IPS-18a (cell line): ENCODE measurements at regions not wholly inside any gene's neighbourhood (a gene's known extent, or its start where the extent isn't known, plus 50 kb on each side); places are given as distances from the start of the nearest gene placed in this dataset.
"Not testable (repeated sequence)": the region's sequence is repeated elsewhere in the genome, so short reads cannot be mapped to it uniquely, and the experiment has no call there.

ENCODE experiments used
- H3K27ac ChIP-seq: one replicate; pipeline ENCODE4 v1.5.1; 2013; ENCODE audit warnings: low read length
- H3K27me3 ChIP-seq: one replicate; pipeline ENCODE4 v1.6.1; 2013; ENCODE audit warnings: mild to moderate bottlenecking, low read length; ENCODE audit not compliant: control insufficient read depth, insufficient read depth
- H3K36me3 ChIP-seq: one replicate; pipeline ENCODE4 v1.6.1; 2013; ENCODE audit warnings: low read depth, low read length; ENCODE audit not compliant: control insufficient read depth
- H3K4me1 ChIP-seq: one replicate; pipeline ENCODE4 v1.6.1; 2013; ENCODE audit warnings: low read depth, low read length; ENCODE audit not compliant: control insufficient read depth
- H3K4me3 ChIP-seq: one replicate; pipeline ENCODE4 v1.5.1; 2013; ENCODE audit warnings: low read length
- H3K9ac ChIP-seq: one replicate; pipeline ENCODE4 v1.6.1; 2013; ENCODE audit warnings: mild to moderate bottlenecking, low read length, moderate library complexity
- H3K9me3 ChIP-seq: one replicate; pipeline ENCODE4 v1.6.1; 2013; ENCODE audit warnings: low read depth, low read length; ENCODE audit not compliant: control insufficient read depth

GRCh38 chr3:151593928-151594327, 133.1 kb upstream of the IGSF10 start:
- Histone ChIP-seq H3K4me3 (no peak overlapping the region), H3K9me3 (no peaks in the 10 kb centered on the region), H3K27me3 (no peaks in the 10 kb centered on the region), H3K27ac (no peak overlapping the region), H3K9ac (no peak overlapping the region), H3K4me1 (peaks cover 22% of the 10 kb centered on the region), H3K36me3 (no peaks in the 10 kb centered on the region)

GRCh38 chr3:151592287-151592686, 131.4 kb upstream of the IGSF10 start:
- H3K9ac ChIP-seq = no peak overlapping the region
- peaks cover 17% of the 10 kb centered on the region for H3K4me1 ChIP-seq
- peaks cover 3% of the 10 kb centered on the region for H3K9me3 ChIP-seq
- H3K36me3 ChIP-seq = no peaks in the 10 kb centered on the region
- H3K27ac ChIP-seq = no peak overlapping the region
- H3K27me3 ChIP-seq = no peaks in the 10 kb centered on the region
- H3K4me3 ChIP-seq = no peak overlapping the region

GRCh38 chr3:151591441-151591840, 130.6 kb upstream of the IGSF10 start:
- Histone ChIP-seq H3K36me3 (no peaks in the 10 kb centered on the region), H3K4me3 (no peak overlapping the region), H3K27me3 (no peaks in the 10 kb centered on the region), H3K27ac (no peak overlapping the region), H3K9ac (no peak overlapping the region), H3K9me3 (peaks cover 6% of the 10 kb centered on the region), H3K4me1 (peaks cover 17% of the 10 kb centered on the region)

- H3K9ac ChIP-seq = no peak overlapping the region
- no peak overlapping the region for H3K27ac ChIP-seq
- H3K27me3 ChIP-seq = no peaks in the 10 kb centered on the region
- H3K4me1 ChIP-seq = peaks cover 22% of the 10 kb centered on the region
- no peaks in the 10 kb centered on the region for H3K36me3 ChIP-seq
- peaks cover 6% of the 10 kb centered on the region for H3K9me3 ChIP-seq
- H3K4me3 ChIP-seq = no peak overlapping the region
Observed at GRCh38 chr3:151589311-151589710, 128.4 kb upstream of the IGSF10 start.

- H3K9me3 ChIP-seq, H3K4me3 ChIP-seq, H3K9ac ChIP-seq, H3K27me3 ChIP-seq, H3K27ac ChIP-seq, H3K36me3 ChIP-seq: not testable (repeated sequence)
- peaks cover 25% of the 10 kb centered on the region for H3K4me1 ChIP-seq
Observed at GRCh38 chr3:151587659-151588058, 126.8 kb upstream of the IGSF10 start.

- H3K9me3 ChIP-seq = peaks cover 6% of the 10 kb centered on the region
- no peak overlapping the region for H3K9ac ChIP-seq
- no peak overlapping the region for H3K4me3 ChIP-seq
- H3K27ac ChIP-seq = no peak overlapping the region
- no peaks in the 10 kb centered on the region for H3K36me3 ChIP-seq
- H3K4me1 ChIP-seq = peaks cover 14% of the 10 kb centered on the region
- no peaks in the 10 kb centered on the region for H3K27me3 ChIP-seq
Observed at GRCh38 chr3:151584566-151584965, 123.7 kb upstream of the IGSF10 start.

GRCh38 chr3:151581035-151581434, 120.2 kb upstream of the IGSF10 start:
- H3K4me3 ChIP-seq = no peak overlapping the region
- H3K9ac ChIP-seq = no peak overlapping the region
- H3K4me1 ChIP-seq = peaks cover 25% of the 10 kb centered on the region
- H3K27me3 ChIP-seq = no peaks in the 10 kb centered on the region
- no peaks in the 10 kb centered on the region for H3K9me3 ChIP-seq
- H3K36me3 ChIP-seq = no peaks in the 10 kb centered on the region
- no peak overlapping the region for H3K27ac ChIP-seq

- Histone ChIP-seq H3K9me3 (peaks cover 2% of the 10 kb centered on the region), H3K27me3 (no peaks in the 10 kb centered on the region), H3K4me1 (peaks cover 25% of the 10 kb centered on the region), H3K9ac (no peak overlapping the region), H3K36me3 (no peaks in the 10 kb centered on the region), H3K4me3 (no peak overlapping the region), H3K27ac (no peak overlapping the region)
Observed at GRCh38 chr3:151580591-151580990, 119.7 kb upstream of the IGSF10 start.

GRCh38 chr3:151579571-151580270, 118.9 kb upstream of the IGSF10 start:
- Histone ChIP-seq H3K27me3 (no peaks in the 10 kb centered on the region), H3K9ac (no peak overlapping the region), H3K27ac (no peak overlapping the region), H3K36me3 (no peaks in the 10 kb centered on the region), H3K4me1 (peaks cover 25% of the 10 kb centered on the region), H3K9me3 (peaks cover 5% of the 10 kb centered on the region), H3K4me3 (no peak overlapping the region)

- Histone ChIP-seq H3K9ac (no peak overlapping the region), H3K4me1 (peaks cover 18% of the 10 kb centered on the region), H3K27ac (no peak overlapping the region), H3K4me3 (no peak overlapping the region), H3K9me3 (peaks cover 5% of the 10 kb centered on the region), H3K27me3 (no peaks in the 10 kb centered on the region), H3K36me3 (no peaks in the 10 kb centered on the region)
Observed at GRCh38 chr3:151578495-151578894, 117.6 kb upstream of the IGSF10 start.

GRCh38 chr3:151576511-151577137, 115.8 kb upstream of the IGSF10 start:
- peak overlapping the region; percentile 78 for H3K27ac ChIP-seq
- H3K36me3 ChIP-seq = no peaks in the 10 kb centered on the region
- no peak overlapping the region for H3K4me3 ChIP-seq
- peaks cover 5% of the 10 kb centered on the region for H3K9me3 ChIP-seq
- H3K4me1 ChIP-seq = peaks cover 18% of the 10 kb centered on the region
- H3K27me3 ChIP-seq = no peaks in the 10 kb centered on the region
- no peak overlapping the region for H3K9ac ChIP-seq

- no peak overlapping the region for H3K4me3 ChIP-seq
- H3K4me1 ChIP-seq = peaks cover 22% of the 10 kb centered on the region
- no peaks in the 10 kb centered on the region for H3K9me3 ChIP-seq
- no peak overlapping the region for H3K27ac ChIP-seq
- H3K27me3 ChIP-seq = peaks cover 6% of the 10 kb centered on the region
- no peaks in the 10 kb centered on the region for H3K36me3 ChIP-seq
- H3K9ac ChIP-seq = no peak overlapping the region
Observed at GRCh38 chr3:151568184-151568583, 107.3 kb upstream of the IGSF10 start.
